ENCODE measurements at regions not wholly inside any gene's neighbourhood (a gene's known extent, or its start where the extent isn't known, plus 50 kb on each side); places are given as distances from the start of the nearest gene placed in this dataset.

DNA sequence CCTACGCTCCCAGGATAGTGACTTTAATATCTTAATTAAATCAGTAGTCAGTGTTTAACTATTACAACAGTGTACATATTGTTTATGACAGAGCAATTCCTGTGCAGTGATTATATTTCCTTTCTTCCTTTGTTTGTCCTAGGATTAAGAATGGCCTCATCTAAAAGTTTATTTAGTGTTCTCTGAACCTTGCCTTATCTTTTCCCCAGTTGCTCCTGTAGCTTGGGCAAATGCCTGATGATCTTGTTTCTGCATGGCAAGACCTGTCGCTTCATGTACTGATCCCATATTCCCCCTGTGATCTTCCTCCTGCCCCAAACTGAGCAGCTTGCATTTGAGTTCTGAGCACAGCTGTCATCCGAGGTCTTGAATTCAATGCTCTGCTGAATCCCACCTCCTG lies 69.1 kb upstream of the STUM start (continued):
- TF ChIP-seq, protein P1, sequence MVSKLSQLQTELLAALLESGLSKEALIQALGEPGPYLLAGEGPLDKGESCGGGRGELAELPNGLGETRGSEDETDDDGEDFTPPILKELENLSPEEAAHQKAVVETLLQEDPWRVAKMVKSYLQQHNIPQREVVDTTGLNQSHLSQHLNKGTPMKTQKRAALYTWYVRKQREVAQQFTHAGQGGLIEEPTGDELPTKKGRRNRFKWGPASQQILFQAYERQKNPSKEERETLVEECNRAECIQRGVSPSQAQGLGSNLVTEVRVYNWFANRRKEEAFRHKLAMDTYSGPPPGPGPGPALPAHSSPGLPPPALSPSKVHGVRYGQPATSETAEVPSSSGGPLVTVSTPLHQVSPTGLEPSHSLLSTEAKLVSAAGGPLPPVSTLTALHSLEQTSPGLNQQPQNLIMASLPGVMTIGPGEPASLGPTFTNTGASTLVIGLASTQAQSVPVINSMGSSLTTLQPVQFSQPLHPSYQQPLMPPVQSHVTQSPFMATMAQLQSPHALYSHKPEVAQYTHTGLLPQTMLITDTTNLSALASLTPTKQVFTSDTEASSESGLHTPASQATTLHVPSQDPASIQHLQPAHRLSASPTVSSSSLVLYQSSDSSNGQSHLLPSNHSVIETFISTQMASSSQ (IDR thresholded peaks at IDR 0.05; ENCODE audit: low read depth) = peak; percentile 70; the same call in 1 of the 2 replicates
- TF ChIP-seq, protein P1 (CRISPR knock-in tag; IDR thresholded peaks at IDR 0.05; ENCODE audit: borderline replicate concordance) = peak; percentile 47; the same call in 1 of the 2 replicates
- TF ChIP-seq TARDBP (CRISPR knock-in tag; IDR thresholded peaks at IDR 0.05) (peak; percentile 52; the same call in 1 of the 2 replicates), DNMT3B (CRISPR knock-in tag; conservative IDR thresholded peaks at IDR 0.05) (no peak), TBX2 (CRISPR knock-in tag; IDR thresholded peaks at IDR 0.05; ENCODE audit: borderline replicate concordance) (0 out of 2 replicates have a peak, but pooled peaks have one; percentile 17), ZNF780A (CRISPR knock-in tag; IDR thresholded peaks at IDR 0.05) (no peak), ZSCAN9 (CRISPR knock-in tag; IDR thresholded peaks at IDR 0.05; ENCODE audit: borderline replicate concordance) (0 out of 2 replicates have a peak, but pooled peaks have one; percentile 29), XBP1 (CRISPR knock-in tag; IDR thresholded peaks at IDR 0.05) (no peak), PCBP2 (optimal IDR thresholded peaks at IDR 0.05; ENCODE audit: low read depth, low read length, poor library complexity, severe bottlenecking) (no peak), KDM5B (CRISPR knock-in tag; IDR thresholded peaks at IDR 0.05; ENCODE audit: borderline replicate concordance) (no peak), RARG (CRISPR knock-in tag; IDR thresholded peaks at IDR 0.05; ENCODE audit: low read depth) (no peak), NRL (CRISPR knock-in tag; IDR thresholded peaks at IDR 0.05; ENCODE audit: borderline replicate concordance) (no peak), KLF6 (CRISPR knock-in tag; IDR thresholded peaks at IDR 0.05) (no peak), ZNF589 (CRISPR knock-in tag; conservative IDR thresholded peaks at IDR 0.05) (no peak), NAIF1 (CRISPR knock-in tag; IDR thresholded peaks at IDR 0.05; ENCODE audit: borderline replicate concordance) (no peak), SALL2 (CRISPR knock-in tag; IDR thresholded peaks at IDR 0.05) (no peak; the same call in 1 of the 2 replicates), TBX3 (IDR thresholded peaks at IDR 0.05; ENCODE audit: borderline replicate concordance) (peak; percentile 97), ZNF558 (CRISPR knock-in tag; IDR thresholded peaks at IDR 0.05; ENCODE audit: borderline replicate concordance) (no peak), SALL1 (CRISPR knock-in tag; IDR thresholded peaks at IDR 0.05) (no peak)
- TF ChIP-seq, protein P2, sequence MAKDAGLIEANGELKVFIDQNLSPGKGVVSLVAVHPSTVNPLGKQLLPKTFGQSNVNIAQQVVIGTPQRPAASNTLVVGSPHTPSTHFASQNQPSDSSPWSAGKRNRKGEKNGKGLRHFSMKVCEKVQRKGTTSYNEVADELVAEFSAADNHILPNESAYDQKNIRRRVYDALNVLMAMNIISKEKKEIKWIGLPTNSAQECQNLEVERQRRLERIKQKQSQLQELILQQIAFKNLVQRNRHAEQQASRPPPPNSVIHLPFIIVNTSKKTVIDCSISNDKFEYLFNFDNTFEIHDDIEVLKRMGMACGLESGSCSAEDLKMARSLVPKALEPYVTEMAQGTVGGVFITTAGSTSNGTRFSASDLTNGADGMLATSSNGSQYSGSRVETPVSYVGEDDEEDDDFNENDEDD (CRISPR knock-in tag; IDR thresholded peaks at IDR 0.05; ENCODE audit: borderline replicate concordance) = no peak
- TF ChIP-seq, protein P3, sequence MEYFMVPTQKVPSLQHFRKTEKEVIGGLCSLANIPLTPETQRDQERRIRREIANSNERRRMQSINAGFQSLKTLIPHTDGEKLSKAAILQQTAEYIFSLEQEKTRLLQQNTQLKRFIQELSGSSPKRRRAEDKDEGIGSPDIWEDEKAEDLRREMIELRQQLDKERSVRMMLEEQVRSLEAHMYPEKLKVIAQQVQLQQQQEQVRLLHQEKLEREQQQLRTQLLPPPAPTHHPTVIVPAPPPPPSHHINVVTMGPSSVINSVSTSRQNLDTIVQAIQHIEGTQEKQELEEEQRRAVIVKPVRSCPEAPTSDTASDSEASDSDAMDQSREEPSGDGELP (IDR thresholded peaks at IDR 0.05; ENCODE audit: borderline replicate concordance, low read depth) = no peak
- TF ChIP-seq, protein P4, sequence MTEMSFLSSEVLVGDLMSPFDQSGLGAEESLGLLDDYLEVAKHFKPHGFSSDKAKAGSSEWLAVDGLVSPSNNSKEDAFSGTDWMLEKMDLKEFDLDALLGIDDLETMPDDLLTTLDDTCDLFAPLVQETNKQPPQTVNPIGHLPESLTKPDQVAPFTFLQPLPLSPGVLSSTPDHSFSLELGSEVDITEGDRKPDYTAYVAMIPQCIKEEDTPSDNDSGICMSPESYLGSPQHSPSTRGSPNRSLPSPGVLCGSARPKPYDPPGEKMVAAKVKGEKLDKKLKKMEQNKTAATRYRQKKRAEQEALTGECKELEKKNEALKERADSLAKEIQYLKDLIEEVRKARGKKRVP (CRISPR knock-in tag; IDR thresholded peaks at IDR 0.05) = peak in 1 of 2 experiments; percentile 44; a peak in 1 of 4 replicates
